Activated naive CD8-positive, alpha-beta T cell treated with anti-CD3 and anti-CD28 coated beads for 36 hours (primary cell): ENCODE measurements at regions not wholly inside any gene's neighbourhood (a gene's known extent, or its start where the extent isn't known, plus 50 kb on each side); places are given as distances from the start of the nearest gene placed in this dataset.
"Not testable (repeated sequence)": the region's sequence is repeated elsewhere in the genome, so short reads cannot be mapped to it uniquely, and the experiment has no call there.

Experiments
- DNase-seq: peaks from one replicate; pipeline ENCODE4 v3.0.0; 2021
- H3K27ac Mint-ChIP-seq: one replicate; pipeline ENCODE4 v1.8.0; 2022; ENCODE audit warnings: mild to moderate bottlenecking, moderate library complexity, mixed read lengths
- H3K27me3 Mint-ChIP-seq: one replicate; pipeline ENCODE4 v1.8.0; 2022; ENCODE audit warnings: mild to moderate bottlenecking, mixed read lengths
- H3K36me3 Mint-ChIP-seq: one replicate; pipeline ENCODE4 v1.8.0; 2021; ENCODE audit warnings: mild to moderate bottlenecking, mixed read lengths
- H3K4me1 Mint-ChIP-seq: one replicate; pipeline ENCODE4 v1.8.0; 2021; ENCODE audit warnings: mixed read lengths
- H3K4me3 Mint-ChIP-seq: one replicate; pipeline ENCODE4 v1.8.0; 2022; ENCODE audit warnings: mild to moderate bottlenecking, moderate library complexity, mixed read lengths
- H3K9me3 Mint-ChIP-seq: one replicate; pipeline ENCODE4 v1.8.0; 2022; ENCODE audit warnings: mixed read lengths

- Mint-ChIP-seq H3K4me1 (peaks cover 52% of the 10 kb centered on the region), H3K9me3 (peaks cover 12% of the 10 kb centered on the region), H3K4me3 (no peak overlapping the region), H3K27me3 (peaks cover 23% of the 10 kb centered on the region), H3K27ac (peak overlapping the region; percentile 58), H3K36me3 (peaks cover 10% of the 10 kb centered on the region)
- DNase-seq, result no peak
Observed at GRCh38 chr2:239548965-239549595, 148.3 kb upstream of the HDAC4 start.

GRCh38 chr2:239548451-239548871 lies 147.6 kb upstream of the HDAC4 start:
- H3K4me3 Mint-ChIP-seq, result no peak overlapping the region
- peaks cover 51% of the 10 kb centered on the region for H3K4me1 Mint-ChIP-seq
- H3K9me3 Mint-ChIP-seq, result peaks cover 14% of the 10 kb centered on the region
- peaks cover 10% of the 10 kb centered on the region for H3K36me3 Mint-ChIP-seq
- H3K27ac Mint-ChIP-seq, result peak overlapping the region; percentile 58
- H3K27me3 Mint-ChIP-seq, result peaks cover 26% of the 10 kb centered on the region
- DNase-seq, result peak; percentile 81

GRCh38 chr2:239547140-239547539 lies 146.3 kb upstream of the HDAC4 start:
- not testable (repeated sequence) for DNase-seq, H3K4me3 Mint-ChIP-seq, H3K36me3 Mint-ChIP-seq, H3K27ac Mint-ChIP-seq
- Mint-ChIP-seq H3K4me1 (peaks cover 44% of the 10 kb centered on the region), H3K9me3 (peaks cover 14% of the 10 kb centered on the region), H3K27me3 (peaks cover 34% of the 10 kb centered on the region)

- H3K4me1 Mint-ChIP-seq, result peaks cover 44% of the 10 kb centered on the region
- DNase-seq, result no peak
- H3K4me3 Mint-ChIP-seq, result no peak overlapping the region
- peaks cover 14% of the 10 kb centered on the region for H3K9me3 Mint-ChIP-seq
- H3K27ac Mint-ChIP-seq, result peak overlapping the region; percentile 62
- H3K36me3 Mint-ChIP-seq, result peaks cover 10% of the 10 kb centered on the region
- H3K27me3 Mint-ChIP-seq, result peaks cover 40% of the 10 kb centered on the region
Observed at GRCh38 chr2:239546541-239546940, 145.7 kb upstream of the HDAC4 start.

- H3K4me1 Mint-ChIP-seq, result peaks cover 44% of the 10 kb centered on the region
- peaks cover 40% of the 10 kb centered on the region for H3K27me3 Mint-ChIP-seq
- DNase-seq, result no peak
- peaks cover 10% of the 10 kb centered on the region for H3K36me3 Mint-ChIP-seq
- H3K9me3 Mint-ChIP-seq, result peaks cover 14% of the 10 kb centered on the region
- H3K4me3 Mint-ChIP-seq, result no peak overlapping the region
- H3K27ac Mint-ChIP-seq, result peak overlapping the region; percentile 78
Observed at GRCh38 chr2:239545741-239546392, 145.0 kb upstream of the HDAC4 start.

- Mint-ChIP-seq H3K27ac (peak overlapping the region; percentile 78), H3K4me3 (peak overlapping the region; percentile 18), H3K9me3 (peaks cover 14% of the 10 kb centered on the region), H3K36me3 (peaks cover 10% of the 10 kb centered on the region), H3K4me1 (peaks cover 44% of the 10 kb centered on the region), H3K27me3 (peaks cover 32% of the 10 kb centered on the region)
- DNase-seq, result peak; percentile 77
Observed at GRCh38 chr2:239544918-239545465, 144.2 kb upstream of the HDAC4 start.

GRCh38 chr2:239544143-239544917 lies 143.5 kb upstream of the HDAC4 start:
- Mint-ChIP-seq H3K27me3 (peaks cover 25% of the 10 kb centered on the region), H3K9me3 (peaks cover 14% of the 10 kb centered on the region), H3K36me3 (peaks cover 10% of the 10 kb centered on the region), H3K4me3 (peak overlapping the region; percentile 18), H3K4me1 (peaks cover 40% of the 10 kb centered on the region), H3K27ac (peak overlapping the region; percentile 78)
- no peak for DNase-seq

GRCh38 chr2:239543702-239544101 lies 142.9 kb upstream of the HDAC4 start:
- H3K27ac Mint-ChIP-seq, result no peak overlapping the region
- H3K4me3 Mint-ChIP-seq, result no peak overlapping the region
- no peak for DNase-seq
- H3K9me3 Mint-ChIP-seq, result peaks cover 14% of the 10 kb centered on the region
- H3K4me1 Mint-ChIP-seq, result peaks cover 34% of the 10 kb centered on the region
- H3K36me3 Mint-ChIP-seq, result peaks cover 10% of the 10 kb centered on the region
- H3K27me3 Mint-ChIP-seq, result peaks cover 19% of the 10 kb centered on the region

- Mint-ChIP-seq H3K27me3 (peaks cover 27% of the 10 kb centered on the region), H3K4me3 (no peak overlapping the region), H3K4me1 (peaks cover 13% of the 10 kb centered on the region), H3K9me3 (peaks cover 12% of the 10 kb centered on the region), H3K36me3 (peaks cover 5% of the 10 kb centered on the region), H3K27ac (no peak overlapping the region)
- no peak for DNase-seq
Observed at GRCh38 chr2:239540174-239540573, 139.4 kb upstream of the HDAC4 start.

- Mint-ChIP-seq H3K27me3 (peaks cover 27% of the 10 kb centered on the region), H3K4me1 (peaks cover 8% of the 10 kb centered on the region), H3K9me3 (peaks cover 11% of the 10 kb centered on the region), H3K36me3 (peaks cover 1% of the 10 kb centered on the region), H3K27ac (no peak overlapping the region), H3K4me3 (no peak overlapping the region)
- DNase-seq, result no peak
Observed at GRCh38 chr2:239539776-239540100, 138.9 kb upstream of the HDAC4 start.

GRCh38 chr2:239539083-239539775 lies 138.4 kb upstream of the HDAC4 start:
- Mint-ChIP-seq H3K9me3 (peaks cover 8% of the 10 kb centered on the region), H3K27me3 (peaks cover 27% of the 10 kb centered on the region), H3K36me3 (no peaks in the 10 kb centered on the region), H3K4me3 (no peak overlapping the region), H3K4me1 (peaks cover 3% of the 10 kb centered on the region), H3K27ac (no peak overlapping the region)
- no peak for DNase-seq

GRCh38 chr2:239538357-239539052 lies 137.7 kb upstream of the HDAC4 start:
- H3K9me3 Mint-ChIP-seq, result peaks cover 6% of the 10 kb centered on the region
- H3K4me3 Mint-ChIP-seq, result no peak overlapping the region
- DNase-seq, result no peak
- no peak overlapping the region for H3K27ac Mint-ChIP-seq
- H3K4me1 Mint-ChIP-seq, result no peaks in the 10 kb centered on the region
- no peaks in the 10 kb centered on the region for H3K36me3 Mint-ChIP-seq
- peaks cover 24% of the 10 kb centered on the region for H3K27me3 Mint-ChIP-seq

- no peaks in the 10 kb centered on the region for H3K4me1 Mint-ChIP-seq
- no peak overlapping the region for H3K27ac Mint-ChIP-seq
- DNase-seq, result no peak
- peaks cover 6% of the 10 kb centered on the region for H3K9me3 Mint-ChIP-seq
- H3K27me3 Mint-ChIP-seq, result peaks cover 23% of the 10 kb centered on the region
- no peaks in the 10 kb centered on the region for H3K36me3 Mint-ChIP-seq
- H3K4me3 Mint-ChIP-seq, result no peak overlapping the region
Observed at GRCh38 chr2:239537633-239538356, 137.0 kb upstream of the HDAC4 start.

- H3K36me3 Mint-ChIP-seq, result no peaks in the 10 kb centered on the region
- no peak overlapping the region for H3K4me3 Mint-ChIP-seq
- no peak for DNase-seq
- H3K27ac Mint-ChIP-seq, result no peak overlapping the region
- no peaks in the 10 kb centered on the region for H3K4me1 Mint-ChIP-seq
- H3K9me3 Mint-ChIP-seq, result peaks cover 6% of the 10 kb centered on the region
- peaks cover 10% of the 10 kb centered on the region for H3K27me3 Mint-ChIP-seq
Observed at GRCh38 chr2:239536186-239536585, 135.4 kb upstream of the HDAC4 start.
